Vagina (tissue), 2 donors: ENCODE measurements at regions not wholly inside any gene's neighbourhood (a gene's known extent, or its start where the extent isn't known, plus 50 kb on each side); places are given as distances from the start of the nearest gene placed in this dataset.

Experiments used
- DNase-seq, 2 donors: peaks; one replicate each; pipeline ENCODE4 v3.0.0-alpha.2; 2017; ENCODE audit errors: extremely low spot score in 2 of 2
- H3K27ac ChIP-seq: fragments of 200-600 bp; sonication (generic); one replicate; pipeline ENCODE4 v1.5.1; 2019
- H3K27me3 ChIP-seq: fragments of 200-600 bp; sonication (generic); one replicate; pipeline ENCODE4 v1.5.1; 2019
- H3K36me3 ChIP-seq, 2 donors: fragments of 200-600 bp; sonication (generic); one replicate each; pipeline ENCODE4 v1.5.1; 2017 to 2019
- H3K4me1 ChIP-seq: fragments of 200-600 bp; sonication (generic); one replicate; pipeline ENCODE4 v1.5.1; 2019
- H3K4me3 ChIP-seq, 2 donors: fragments of 200-600 bp; sonication (generic); 1 replicate in 1 of 2; 2 replicates in 1 of 2; pipeline ENCODE4 v1.5.1; 2016 to 2019
- H3K9me3 ChIP-seq: fragments of 200-600 bp; sonication (generic); one replicate; pipeline ENCODE4 v1.5.1; 2019
- CTCF ChIP-seq, 3 experiments: fragments of 450-650 bp in 2 of 3; fragments of 200-600 bp in 1 of 3; sonication (generic) in 1 of 3; IDR thresholded peaks; one replicate each; pipeline ENCODE4 v1.5.1; 2017 to 2019; ENCODE audit warnings: antibody characterized with exemption in 3 of 3, mild to moderate bottlenecking in 2 of 3, moderate library complexity in 2 of 3
- POLR2A ChIP-seq, 2 donors: fragments of 450-650 bp; IDR thresholded peaks; one replicate each; pipeline ENCODE4 v1.6.1; 2017; ENCODE audit warnings: antibody characterized with exemption in 2 of 2, mild to moderate bottlenecking in 2 of 2, moderate library complexity in 2 of 2
- POLR2AphosphoS5 ChIP-seq, 2 donors: sonication (generic); formaldehyde crosslinking; IDR thresholded peaks; one replicate each; pipeline ENCODE4 v1.9.0; 2017; ENCODE audit warnings: antibody characterized with exemption in 2 of 2, mild to moderate bottlenecking in 2 of 2, low read depth in 1 of 2; ENCODE audit not compliant: insufficient read depth in 1 of 2
- intact Hi-C: fragments of 100-400 bp; cut with DNase I; formaldehyde crosslinking; loops from one replicate; pipeline ENCODE4 v1.15.1; 2023

GRCh38 chr2:8259106-8259840, 422.6 kb upstream of the ID2 start:
- H3K4me1 ChIP-seq: no peaks in the 10 kb centered on the region
- intact Hi-C loops: no loop called here

GRCh38 chr2:8259841-8260178, 422.0 kb upstream of the ID2 start:
- H3K4me3 ChIP-seq: no peak overlapping the region
- no peaks in the 10 kb centered on the region for H3K36me3 ChIP-seq
- intact Hi-C loops: no loop called here
- H3K4me1 ChIP-seq: no peaks in the 10 kb centered on the region
- no peaks in the 10 kb centered on the region for H3K9me3 ChIP-seq
- no peak for DNase-seq
- no peaks in the 10 kb centered on the region for H3K27me3 ChIP-seq
- H3K27ac ChIP-seq: no peak overlapping the region
- TF ChIP-seq POLR2AphosphoS5 (IDR thresholded peaks at IDR 0.05; ENCODE audit: insufficient read depth in 1 of 2, low read depth in 1 of 2) (no peak), CTCF (IDR thresholded peaks at IDR 0.05) (no peak), POLR2A (IDR thresholded peaks at IDR 0.05) (no peak)

More at GRCh38 chr2:8259106-8259840, 422.6 kb upstream of the ID2 start:
- Histone ChIP-seq H3K36me3 (no peaks in the 10 kb centered on the region), H3K9me3 (no peaks in the 10 kb centered on the region), H3K4me3 (no peak overlapping the region), H3K27ac (no peak overlapping the region), H3K27me3 (no peaks in the 10 kb centered on the region)
- no peak for DNase-seq
- TF ChIP-seq CTCF (IDR thresholded peaks at IDR 0.05) (no peak), POLR2A (IDR thresholded peaks at IDR 0.05) (no peak), POLR2AphosphoS5 (IDR thresholded peaks at IDR 0.05; ENCODE audit: insufficient read depth in 1 of 2, low read depth in 1 of 2) (no peak)

GRCh38 chr2:8260213-8260612, 421.6 kb upstream of the ID2 start:
- DNase-seq: no peak
- no peaks in the 10 kb centered on the region for H3K4me1 ChIP-seq
- intact Hi-C loops: no loop called here
- TF ChIP-seq CTCF (IDR thresholded peaks at IDR 0.05) (no peak), POLR2A (IDR thresholded peaks at IDR 0.05) (no peak), POLR2AphosphoS5 (IDR thresholded peaks at IDR 0.05; ENCODE audit: insufficient read depth in 1 of 2, low read depth in 1 of 2) (no peak)
- H3K27ac ChIP-seq: no peak overlapping the region
- H3K9me3 ChIP-seq: no peaks in the 10 kb centered on the region
- H3K4me3 ChIP-seq: no peak overlapping the region
- H3K27me3 ChIP-seq: no peaks in the 10 kb centered on the region
- no peaks in the 10 kb centered on the region for H3K36me3 ChIP-seq

GRCh38 chr2:8263901-8264300, 418.0 kb upstream of the ID2 start:
- TF ChIP-seq POLR2A (IDR thresholded peaks at IDR 0.05) (no peak), CTCF (IDR thresholded peaks at IDR 0.05) (no peak), POLR2AphosphoS5 (IDR thresholded peaks at IDR 0.05; ENCODE audit: insufficient read depth in 1 of 2, low read depth in 1 of 2) (no peak)
- no peaks in the 10 kb centered on the region for H3K36me3 ChIP-seq
- no peaks in the 10 kb centered on the region for H3K4me1 ChIP-seq
- no peak overlapping the region for H3K27ac ChIP-seq
- no peaks in the 10 kb centered on the region for H3K9me3 ChIP-seq
- H3K4me3 ChIP-seq: no peak overlapping the region
- DNase-seq: no peak
- intact Hi-C loops: no loop called here
- no peaks in the 10 kb centered on the region for H3K27me3 ChIP-seq

- no peaks in the 10 kb centered on the region for H3K27me3 ChIP-seq
- no peak overlapping the region for H3K27ac ChIP-seq
- no peaks in the 10 kb centered on the region for H3K4me1 ChIP-seq
- intact Hi-C loops: no loop called here
- no peaks in the 10 kb centered on the region for H3K9me3 ChIP-seq
- H3K4me3 ChIP-seq: no peak overlapping the region
- TF ChIP-seq POLR2A (IDR thresholded peaks at IDR 0.05) (no peak), CTCF (IDR thresholded peaks at IDR 0.05) (no peak), POLR2AphosphoS5 (IDR thresholded peaks at IDR 0.05; ENCODE audit: insufficient read depth in 1 of 2, low read depth in 1 of 2) (no peak)
- no peak for DNase-seq
- H3K36me3 ChIP-seq: no peaks in the 10 kb centered on the region
Observed at GRCh38 chr2:8264981-8265380, 416.9 kb upstream of the ID2 start.
